ENCODE measurements at regions not wholly inside any gene's neighbourhood (a gene's known extent, or its start where the extent isn't known, plus 50 kb on each side); places are given as distances from the start of the nearest gene placed in this dataset.

- no peaks in the 10 kb centered on the region for H3K27me3 ChIP-seq (ENCODE audit: control insufficient read depth in 1 of 2, insufficient read depth in 1 of 2, low read length in 2 of 2)
- no peak overlapping the region for H4K8ac ChIP-seq (ENCODE audit: low read length)
- H3K36me3 ChIP-seq (ENCODE audit: control insufficient read depth in 1 of 2, insufficient read depth in 2 of 2, low read depth in 1 of 2, low read length in 2 of 2), result no peaks in the 10 kb centered on the region
- no peaks in the 10 kb centered on the region for H3K79me1 ChIP-seq (replicated peaks; ENCODE audit: low read length, poor library complexity, severe bottlenecking)
- H4K91ac ChIP-seq (ENCODE audit: low read length), result no peak overlapping the region
- H2BK120ac ChIP-seq (ENCODE audit: low read depth, low read length), result no peak overlapping the region
- DNase-seq, result no peak
- no peak overlapping the region for H3K27ac ChIP-seq (ENCODE audit: low read length, poor library complexity, severe bottlenecking)
- no peak overlapping the region for H2BK12ac ChIP-seq (ENCODE audit: low read length in 2 of 2)
- H3K14ac ChIP-seq (ENCODE audit: low read length in 2 of 2), result no peak overlapping the region
- 70% methylated on average over 1 of the region's 1 CpG for WGBS
- no peak overlapping the region for H2BK15ac ChIP-seq (ENCODE audit: low read depth, poor library complexity, severe bottlenecking)
- H3K9ac ChIP-seq (ENCODE audit: low read length), result no peak overlapping the region
- peaks cover 9% of the 10 kb centered on the region for H3K9me3 ChIP-seq (ENCODE audit: control insufficient read depth, low read length)
- H3K4me2 ChIP-seq (ENCODE audit: low read length, poor library complexity, severe bottlenecking), result no peak overlapping the region
- H2AFZ ChIP-seq (ENCODE audit: low read depth, low read length), result no peak overlapping the region
- H2BK5ac ChIP-seq (ENCODE audit: low read depth, low read length, poor library complexity, severe bottlenecking), result no peak overlapping the region
- H3K4ac ChIP-seq (ENCODE audit: low read depth in 1 of 2, low read length in 2 of 2), result no peak overlapping the region
- no peak overlapping the region for H3K23ac ChIP-seq (ENCODE audit: low read length in 2 of 2)
- no peaks in the 10 kb centered on the region for H3K4me1 ChIP-seq (ENCODE audit: control insufficient read depth, insufficient read depth, low read depth, low read length)
- no peak overlapping the region for H2AK5ac ChIP-seq (ENCODE audit: low read length, severe bottlenecking)
- H3K4me3 ChIP-seq (ENCODE audit: insufficient read depth in 1 of 2, low read depth in 1 of 2, low read length in 2 of 2), result no peak overlapping the region
- H3K18ac ChIP-seq (ENCODE audit: low read depth in 1 of 2, low read length in 2 of 2), result no peak overlapping the region
Observed at GRCh38 chr18:4734903-4735302, 279.8 kb upstream of the DLGAP1 start.

GRCh38 chr18:4734021-4734420 lies 278.9 kb upstream of the DLGAP1 start:
- no peak overlapping the region for H2BK15ac ChIP-seq (ENCODE audit: low read depth, poor library complexity, severe bottlenecking)
- no peaks in the 10 kb centered on the region for H3K36me3 ChIP-seq (ENCODE audit: control insufficient read depth in 1 of 2, insufficient read depth in 2 of 2, low read depth in 1 of 2, low read length in 2 of 2)
- H4K8ac ChIP-seq (ENCODE audit: low read length), result no peak overlapping the region
- peaks cover 9% of the 10 kb centered on the region for H3K9me3 ChIP-seq (ENCODE audit: control insufficient read depth, low read length)
- H3K27me3 ChIP-seq (ENCODE audit: control insufficient read depth in 1 of 2, insufficient read depth in 1 of 2, low read length in 2 of 2), result no peaks in the 10 kb centered on the region
- no peak overlapping the region for H2AK5ac ChIP-seq (ENCODE audit: low read length, severe bottlenecking)
- no peak overlapping the region for H2AFZ ChIP-seq (ENCODE audit: low read depth, low read length)
- DNase-seq, result no peak
- WGBS, result 49% methylated on average over 2 of the region's 2 CpGs
- no peaks in the 10 kb centered on the region for H3K79me1 ChIP-seq (replicated peaks; ENCODE audit: low read length, poor library complexity, severe bottlenecking)
- H3K14ac ChIP-seq (ENCODE audit: low read length in 2 of 2), result no peak overlapping the region
- no peak overlapping the region for H4K91ac ChIP-seq (ENCODE audit: low read length)
- no peak overlapping the region for H2BK12ac ChIP-seq (ENCODE audit: low read length in 2 of 2)
- no peak overlapping the region for H3K4me3 ChIP-seq (ENCODE audit: insufficient read depth in 1 of 2, low read depth in 1 of 2, low read length in 2 of 2)
- H3K4ac ChIP-seq (ENCODE audit: low read depth in 1 of 2, low read length in 2 of 2), result no peak overlapping the region
- H3K23ac ChIP-seq (ENCODE audit: low read length in 2 of 2), result no peak overlapping the region
- no peaks in the 10 kb centered on the region for H3K4me1 ChIP-seq (ENCODE audit: control insufficient read depth, insufficient read depth, low read depth, low read length)
- no peak overlapping the region for H3K4me2 ChIP-seq (ENCODE audit: low read length, poor library complexity, severe bottlenecking)
- H3K18ac ChIP-seq (ENCODE audit: low read depth in 1 of 2, low read length in 2 of 2), result no peak overlapping the region
- H2BK5ac ChIP-seq (ENCODE audit: low read depth, low read length, poor library complexity, severe bottlenecking), result no peak overlapping the region
- no peak overlapping the region for H3K27ac ChIP-seq (ENCODE audit: low read length, poor library complexity, severe bottlenecking)
- no peak overlapping the region for H3K9ac ChIP-seq (ENCODE audit: low read length)
- H2BK120ac ChIP-seq (ENCODE audit: low read depth, low read length), result no peak overlapping the region

- H3K9me3 ChIP-seq (ENCODE audit: control insufficient read depth, low read length), result peaks cover 9% of the 10 kb centered on the region
- no peak overlapping the region for H2BK15ac ChIP-seq (ENCODE audit: low read depth, poor library complexity, severe bottlenecking)
- H3K27me3 ChIP-seq (ENCODE audit: control insufficient read depth in 1 of 2, insufficient read depth in 1 of 2, low read length in 2 of 2), result no peaks in the 10 kb centered on the region
- H4K8ac ChIP-seq (ENCODE audit: low read length), result no peak overlapping the region
- H3K4me1 ChIP-seq (ENCODE audit: control insufficient read depth, insufficient read depth, low read depth, low read length), result no peaks in the 10 kb centered on the region
- no peak overlapping the region for H3K4me3 ChIP-seq (ENCODE audit: insufficient read depth in 1 of 2, low read depth in 1 of 2, low read length in 2 of 2)
- no peak overlapping the region for H4K91ac ChIP-seq (ENCODE audit: low read length)
- H2BK12ac ChIP-seq (ENCODE audit: low read length in 2 of 2), result no peak overlapping the region
- H3K79me1 ChIP-seq (replicated peaks; ENCODE audit: low read length, poor library complexity, severe bottlenecking), result no peaks in the 10 kb centered on the region
- H2AFZ ChIP-seq (ENCODE audit: low read depth, low read length), result no peak overlapping the region
- H2BK120ac ChIP-seq (ENCODE audit: low read depth, low read length), result no peak overlapping the region
- WGBS, result 83% methylated on average over 1 of the region's 3 CpGs
- no peak for DNase-seq
- H2AK5ac ChIP-seq (ENCODE audit: low read length, severe bottlenecking), result no peak overlapping the region
- H3K9ac ChIP-seq (ENCODE audit: low read length), result no peak overlapping the region
- H3K18ac ChIP-seq (ENCODE audit: low read depth in 1 of 2, low read length in 2 of 2), result no peak overlapping the region
- no peak overlapping the region for H3K27ac ChIP-seq (ENCODE audit: low read length, poor library complexity, severe bottlenecking)
- no peaks in the 10 kb centered on the region for H3K36me3 ChIP-seq (ENCODE audit: control insufficient read depth in 1 of 2, insufficient read depth in 2 of 2, low read depth in 1 of 2, low read length in 2 of 2)
- H3K4ac ChIP-seq (ENCODE audit: low read depth in 1 of 2, low read length in 2 of 2), result no peak overlapping the region
- H2BK5ac ChIP-seq (ENCODE audit: low read depth, low read length, poor library complexity, severe bottlenecking), result no peak overlapping the region
- no peak overlapping the region for H3K23ac ChIP-seq (ENCODE audit: low read length in 2 of 2)
- H3K4me2 ChIP-seq (ENCODE audit: low read length, poor library complexity, severe bottlenecking), result no peak overlapping the region
- H3K14ac ChIP-seq (ENCODE audit: low read length in 2 of 2), result no peak overlapping the region
Observed at GRCh38 chr18:4721545-4721944, 266.4 kb upstream of the DLGAP1 start.

- Histone ChIP-seq H2AFZ (ENCODE audit: low read depth, low read length) (no peak overlapping the region), H3K9me3 (ENCODE audit: control insufficient read depth, low read length) (peaks cover 9% of the 10 kb centered on the region), H3K36me3 (ENCODE audit: control insufficient read depth in 1 of 2, insufficient read depth in 2 of 2, low read depth in 1 of 2, low read length in 2 of 2) (no peaks in the 10 kb centered on the region), H2BK120ac (ENCODE audit: low read depth, low read length) (no peak overlapping the region), H3K27ac (ENCODE audit: low read length, poor library complexity, severe bottlenecking) (no peak overlapping the region), H3K79me1 (replicated peaks; ENCODE audit: low read length, poor library complexity, severe bottlenecking) (no peaks in the 10 kb centered on the region), H3K4me1 (ENCODE audit: control insufficient read depth, insufficient read depth, low read depth, low read length) (no peaks in the 10 kb centered on the region), H3K4me3 (ENCODE audit: insufficient read depth in 1 of 2, low read depth in 1 of 2, low read length in 2 of 2) (no peak overlapping the region), H4K8ac (ENCODE audit: low read length) (no peak overlapping the region), H3K9ac (ENCODE audit: low read length) (no peak overlapping the region), H2AK5ac (ENCODE audit: low read length, severe bottlenecking) (no peak overlapping the region), H3K4ac (ENCODE audit: low read depth in 1 of 2, low read length in 2 of 2) (no peak overlapping the region), H4K91ac (ENCODE audit: low read length) (no peak overlapping the region), H3K14ac (ENCODE audit: low read length in 2 of 2) (no peak overlapping the region), H3K27me3 (ENCODE audit: control insufficient read depth in 1 of 2, insufficient read depth in 1 of 2, low read length in 2 of 2) (no peaks in the 10 kb centered on the region), H2BK12ac (ENCODE audit: low read length in 2 of 2) (no peak overlapping the region), H2BK15ac (ENCODE audit: low read depth, poor library complexity, severe bottlenecking) (no peak overlapping the region), H2BK5ac (ENCODE audit: low read depth, low read length, poor library complexity, severe bottlenecking) (no peak overlapping the region), H3K18ac (ENCODE audit: low read depth in 1 of 2, low read length in 2 of 2) (no peak overlapping the region), H3K23ac (ENCODE audit: low read length in 2 of 2) (no peak overlapping the region), H3K4me2 (ENCODE audit: low read length, poor library complexity, severe bottlenecking) (no peak overlapping the region)
- 71% methylated on average over 1 of the region's 2 CpGs for WGBS
- DNase-seq, result no peak
Observed at GRCh38 chr18:4720518-4720917, 265.4 kb upstream of the DLGAP1 start.

All from mesenchymal stem cell (in vitro differentiated cells and primary cell).